ACC112 (cell line): ENCODE measurements at regions not wholly inside any gene's neighbourhood (a gene's known extent, or its start where the extent isn't known, plus 50 kb on each side); places are given as distances from the start of the nearest gene placed in this dataset.
"Not testable (repeated sequence)": the region's sequence is repeated elsewhere in the genome, so short reads cannot be mapped to it uniquely, and the experiment has no call there.

ENCODE experiments used
- H2AFZ ChIP-seq: fragments of 200-600 bp; sonication (generic); one replicate; pipeline ENCODE4 v1.6.0; 2017; ENCODE audit warnings: antibody characterized with exemption, low read length; ENCODE audit not compliant: unreplicated experiment
- H3K27ac ChIP-seq: fragments of 200-600 bp; sonication (generic); 2 replicates; pipeline ENCODE4 v1.5.1; 2014; ENCODE audit warnings: low read depth, mild to moderate bottlenecking, antibody characterized with exemption, low read length, moderate library complexity
- H3K27me3 ChIP-seq: fragments of 200-600 bp; sonication (generic); 2 replicates; pipeline ENCODE4 v1.6.1; 2014; ENCODE audit warnings: mild to moderate bottlenecking, antibody characterized with exemption, low read length, moderate library complexity, mixed read lengths; ENCODE audit not compliant: insufficient read depth
- H3K36me3 ChIP-seq: fragments of 200-600 bp; sonication (generic); 2 replicates; pipeline ENCODE4 v1.6.1; 2016; ENCODE audit warnings: mild to moderate bottlenecking, antibody characterized with exemption, low read length, moderate library complexity, mixed read lengths; ENCODE audit not compliant: insufficient read depth
- H3K4me1 ChIP-seq: fragments of 200-600 bp; sonication (generic); one replicate; pipeline ENCODE4 v1.6.1; 2016; ENCODE audit warnings: low read length, mixed read lengths; ENCODE audit not compliant: insufficient read depth, unreplicated experiment, control insufficient read depth
- H3K4me3 ChIP-seq: fragments of 200-600 bp; sonication (generic); 2 replicates; pipeline ENCODE4 v1.5.1; 2014; ENCODE audit warnings: mild to moderate bottlenecking, low read depth, low read length
- H3K79me2 ChIP-seq: fragments of 200-600 bp; sonication (generic); one replicate; pipeline ENCODE4 v1.6.0; 2016; ENCODE audit warnings: low read length; ENCODE audit not compliant: control insufficient read depth, unreplicated experiment, insufficient read depth

DNA sequence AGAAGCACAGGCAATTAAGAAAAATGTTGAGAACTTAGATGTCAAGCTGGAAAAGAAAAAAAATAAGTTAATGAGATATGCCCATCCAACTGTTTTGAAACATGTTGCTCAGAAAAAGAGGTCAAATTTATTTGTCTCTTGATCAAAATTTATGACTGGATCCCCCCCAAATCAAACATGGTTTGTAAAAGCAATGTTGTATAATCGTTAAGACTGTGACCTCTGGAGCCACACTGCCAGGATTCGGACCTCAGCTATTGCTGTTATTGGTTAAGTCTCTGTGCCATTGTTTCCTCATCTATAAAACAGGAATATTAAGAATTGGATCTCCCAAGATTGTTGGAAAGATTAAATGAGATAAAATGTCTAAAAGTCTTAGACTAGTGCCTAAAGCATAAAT lies 51.9 kb upstream of the LRRK2 start:
- H3K27me3 ChIP-seq = no peaks in the 10 kb centered on the region
- no peak overlapping the region for H3K4me3 ChIP-seq
- no peak overlapping the region for H3K27ac ChIP-seq
- no peak overlapping the region for H2AFZ ChIP-seq
- no peaks in the 10 kb centered on the region for H3K4me1 ChIP-seq
- H3K36me3 ChIP-seq = no peaks in the 10 kb centered on the region
- H3K79me2 ChIP-seq = no peaks in the 10 kb centered on the region

- H3K27me3 ChIP-seq = no peaks in the 10 kb centered on the region
- H3K79me2 ChIP-seq = no peaks in the 10 kb centered on the region
- no peak overlapping the region for H3K27ac ChIP-seq
- no peaks in the 10 kb centered on the region for H3K36me3 ChIP-seq
- no peaks in the 10 kb centered on the region for H3K4me1 ChIP-seq
- H3K4me3 ChIP-seq = no peak overlapping the region
- H2AFZ ChIP-seq = no peak overlapping the region
These were observed 53.3 kb upstream of the LRRK2 start for GRCh38 chr12:40171501-40171900.

DNA sequence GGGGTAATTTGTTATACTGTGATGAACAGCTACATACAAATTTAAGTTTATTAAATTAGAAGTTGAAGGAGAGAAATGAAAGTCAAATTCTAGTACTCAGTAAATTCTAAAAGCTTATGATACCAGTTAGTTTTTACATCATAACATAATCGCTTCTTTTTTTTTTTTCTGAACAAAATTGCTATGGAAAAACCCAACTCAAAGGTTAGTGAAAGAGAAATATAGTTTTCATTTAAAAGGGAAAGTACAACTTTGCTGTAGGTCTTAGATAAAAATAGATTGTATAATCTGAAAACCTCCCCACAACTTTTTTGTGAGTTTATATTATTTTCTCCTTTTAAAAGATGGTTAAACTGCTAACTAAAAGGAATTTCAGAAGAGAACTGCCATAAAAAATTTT lies 53.7 kb upstream of the LRRK2 start:
- H3K4me3 ChIP-seq = no peak overlapping the region
- H3K4me1 ChIP-seq = no peaks in the 10 kb centered on the region

GRCh38 chr12:40170593-40170992 lies 54.2 kb upstream of the LRRK2 start:
- Histone ChIP-seq H3K36me3 (no peaks in the 10 kb centered on the region), H3K27ac (no peak overlapping the region), H3K27me3 (no peaks in the 10 kb centered on the region), H3K4me1 (no peaks in the 10 kb centered on the region), H3K79me2 (no peaks in the 10 kb centered on the region), H3K4me3 (no peak overlapping the region), H2AFZ (no peak overlapping the region)

More for the DNA sequence above, 53.7 kb upstream of the LRRK2 start:
- no peak overlapping the region for H2AFZ ChIP-seq
- H3K36me3 ChIP-seq = no peaks in the 10 kb centered on the region
- no peaks in the 10 kb centered on the region for H3K27me3 ChIP-seq
- H3K79me2 ChIP-seq = no peaks in the 10 kb centered on the region
- H3K27ac ChIP-seq = no peak overlapping the region

DNA sequence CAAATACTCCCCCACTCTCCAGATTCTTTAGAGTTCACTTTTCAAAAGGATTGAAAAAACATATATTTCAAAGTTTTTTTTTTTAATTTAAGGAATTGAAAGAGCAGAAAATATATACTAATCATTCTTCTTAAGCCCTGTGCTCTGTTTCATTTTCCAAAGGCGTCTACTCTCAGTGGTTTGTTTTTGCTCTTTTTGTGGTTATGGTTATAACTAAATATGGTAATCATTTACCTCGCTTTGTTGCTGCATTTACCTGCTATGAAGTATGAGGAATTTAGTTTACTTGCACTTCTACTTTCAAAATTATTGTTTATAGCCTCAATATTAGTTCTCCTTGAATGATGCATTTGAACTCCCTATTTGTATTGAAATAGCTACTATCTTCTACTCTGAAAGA lies 55.9 kb upstream of the LRRK2 start:
- no peak overlapping the region for H2AFZ ChIP-seq
- no peaks in the 10 kb centered on the region for H3K27me3 ChIP-seq
- H3K79me2 ChIP-seq = no peaks in the 10 kb centered on the region
- H3K27ac ChIP-seq = no peak overlapping the region
- no peak overlapping the region for H3K4me3 ChIP-seq
- no peaks in the 10 kb centered on the region for H3K36me3 ChIP-seq
- H3K4me1 ChIP-seq = no peaks in the 10 kb centered on the region

DNA sequence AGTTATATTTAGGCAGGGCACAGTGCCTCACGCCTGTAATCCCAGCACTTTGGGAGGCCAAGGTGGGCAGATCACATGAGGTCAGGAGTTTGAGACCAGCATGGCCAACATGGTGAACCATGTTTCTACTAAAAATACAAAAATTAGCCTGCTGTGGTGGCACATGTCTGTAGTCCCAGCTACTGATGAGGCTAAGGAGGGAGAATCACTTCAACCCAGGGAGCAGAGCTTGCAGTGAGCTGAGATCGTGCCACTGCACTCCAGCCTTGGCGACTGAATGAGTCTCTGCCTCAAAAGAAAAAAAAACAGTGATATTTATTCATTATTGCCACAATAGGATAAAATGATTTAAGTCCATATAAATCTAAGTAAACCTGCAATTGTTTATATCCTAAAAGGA lies 56.4 kb upstream of the LRRK2 start:
- not testable (repeated sequence) for H3K27me3 ChIP-seq, H3K4me3 ChIP-seq, H3K4me1 ChIP-seq, H2AFZ ChIP-seq, H3K27ac ChIP-seq, H3K79me2 ChIP-seq, H3K36me3 ChIP-seq

- H2AFZ ChIP-seq = no peak overlapping the region
- no peak overlapping the region for H3K4me3 ChIP-seq
- H3K27me3 ChIP-seq = no peaks in the 10 kb centered on the region
These were observed 56.8 kb upstream of the LRRK2 start for GRCh38 chr12:40168001-40168400.

DNA sequence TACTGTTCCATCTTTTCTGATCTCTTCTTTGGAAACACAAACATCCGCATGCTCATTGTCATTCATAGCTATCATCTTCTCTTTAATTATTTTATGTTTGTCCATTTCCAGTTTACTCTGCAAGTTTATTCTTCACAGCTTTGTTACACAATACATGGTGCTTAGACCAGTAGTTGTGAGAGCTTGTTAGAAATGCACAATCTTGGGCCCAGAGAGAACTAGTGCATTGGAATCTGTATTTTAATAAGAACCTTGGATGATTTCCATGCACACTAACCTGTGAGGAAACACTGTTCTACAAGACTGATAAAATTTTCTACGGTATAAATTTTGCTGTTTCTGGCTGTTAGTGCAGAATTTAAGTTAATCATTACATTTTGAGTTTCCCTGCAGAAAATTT lies 59.3 kb upstream of the SLC2A13 start:
- no peaks in the 10 kb centered on the region for H3K4me1 ChIP-seq
- no peak overlapping the region for H3K4me3 ChIP-seq
- no peak overlapping the region for H2AFZ ChIP-seq
- H3K79me2 ChIP-seq = no peaks in the 10 kb centered on the region
- no peaks in the 10 kb centered on the region for H3K27me3 ChIP-seq
- no peak overlapping the region for H3K27ac ChIP-seq
- no peaks in the 10 kb centered on the region for H3K36me3 ChIP-seq

More at GRCh38 chr12:40168001-40168400, 56.8 kb upstream of the LRRK2 start:
- Histone ChIP-seq H3K4me1 (no peaks in the 10 kb centered on the region), H3K36me3 (no peaks in the 10 kb centered on the region), H3K79me2 (no peaks in the 10 kb centered on the region), H3K27ac (no peak overlapping the region)

- Histone ChIP-seq H3K36me3 (no peaks in the 10 kb centered on the region), H3K4me1 (peaks cover 2% of the 10 kb centered on the region), H3K27ac (no peak overlapping the region), H3K4me3 (no peak overlapping the region), H2AFZ (no peak overlapping the region), H3K27me3 (no peaks in the 10 kb centered on the region), H3K79me2 (no peaks in the 10 kb centered on the region)
These were observed 58.2 kb upstream of the SLC2A13 start for GRCh38 chr12:40164034-40164433.

DNA sequence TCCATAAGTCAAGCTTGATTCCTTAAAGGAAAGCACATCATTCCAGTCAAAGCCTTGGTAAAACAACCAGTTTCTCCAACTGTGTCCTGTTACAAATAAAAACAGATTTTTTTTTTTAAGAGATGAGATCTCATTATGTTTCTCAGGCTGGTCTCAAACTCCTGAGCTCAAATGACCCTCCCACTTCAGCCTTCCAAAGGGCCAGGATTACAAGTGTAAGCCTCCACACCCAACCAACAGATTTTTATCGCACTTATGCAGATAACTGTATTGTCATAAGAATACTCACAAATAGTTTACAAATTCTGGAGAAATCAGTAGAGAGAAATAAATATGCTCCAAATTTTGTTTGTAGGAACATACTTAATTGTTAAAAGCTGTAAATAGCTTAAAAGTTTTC lies 56.2 kb upstream of the SLC2A13 start:
- Histone ChIP-seq H3K27me3 (no peaks in the 10 kb centered on the region), H2AFZ (no peak overlapping the region), H3K4me1 (peaks cover 20% of the 10 kb centered on the region), H3K27ac (no peak overlapping the region), H3K36me3 (no peaks in the 10 kb centered on the region), H3K79me2 (no peaks in the 10 kb centered on the region), H3K4me3 (no peak overlapping the region)

GRCh38 chr12:40158592-40159111 lies 52.8 kb upstream of the SLC2A13 start:
- Histone ChIP-seq H3K27me3 (no peaks in the 10 kb centered on the region), H3K36me3 (no peaks in the 10 kb centered on the region), H3K79me2 (no peaks in the 10 kb centered on the region), H3K4me3 (no peak overlapping the region), H3K4me1 (peaks cover 24% of the 10 kb centered on the region), H3K27ac (peak overlapping the region; percentile 70), H2AFZ (no peak overlapping the region)
